ENCODE measurements at regions not wholly inside any gene's neighbourhood (a gene's known extent, or its start where the extent isn't known, plus 50 kb on each side); places are given as distances from the start of the nearest gene placed in this dataset.
"Not testable (repeated sequence)": the region's sequence is repeated elsewhere in the genome, so short reads cannot be mapped to it uniquely, and the experiment has no call there.

- Mint-ChIP-seq H3K4me1 (no peaks in the 10 kb centered on the region), H3K27ac (ENCODE audit: unreplicated experiment) (peak overlapping the region; percentile 37), H3K27me3 (ENCODE audit: low read depth) (peaks cover 3% of the 10 kb centered on the region), H3K9me3 (no peaks in the 10 kb centered on the region), H3K4me3 (no peak overlapping the region), H3K36me3 (ENCODE audit: low read depth) (no peaks in the 10 kb centered on the region)
- no peak for DNase-seq (ENCODE audit: low read depth, low spot score)
- TF ChIP-seq CTCF (conservative IDR thresholded peaks at IDR 0.05): no peak
Observed at GRCh38 chr12:63348556-63348955, 197.6 kb upstream of the AVPR1A start.

DNA sequence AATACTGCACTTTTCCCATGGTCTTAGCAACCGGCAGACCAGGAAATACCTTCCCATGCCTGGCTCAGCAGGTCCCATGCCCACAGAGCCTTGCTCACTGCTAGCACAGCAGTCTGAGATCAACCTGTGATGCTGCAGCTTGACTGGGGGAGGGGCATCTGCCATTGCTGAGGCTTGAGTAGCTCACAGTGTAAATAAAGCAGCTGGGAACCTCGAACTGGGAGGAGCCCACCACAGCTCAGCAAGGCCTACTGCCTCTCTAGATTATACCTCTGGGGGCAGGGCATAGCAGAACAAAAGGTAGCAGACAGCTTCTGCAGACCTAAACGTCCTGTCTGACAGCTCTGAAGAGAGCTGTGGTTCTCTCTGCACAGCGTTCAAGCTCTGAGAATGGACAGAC lies 186.2 kb upstream of the AVPR1A start:
- not testable (repeated sequence) for DNase-seq (ENCODE audit: low read depth, low spot score); H3K4me1 Mint-ChIP-seq; H3K27ac Mint-ChIP-seq (ENCODE audit: unreplicated experiment)

GRCh38 chr12:63326260-63326659 lies 175.3 kb upstream of the AVPR1A start:
- no peak for TF ChIP-seq CTCF (conservative IDR thresholded peaks at IDR 0.05)
- Mint-ChIP-seq H3K9me3 (peaks cover 3% of the 10 kb centered on the region), H3K4me1 (no peaks in the 10 kb centered on the region), H3K27me3 (ENCODE audit: low read depth) (no peaks in the 10 kb centered on the region), H3K27ac (ENCODE audit: unreplicated experiment) (no peak overlapping the region), H3K36me3 (ENCODE audit: low read depth) (no peaks in the 10 kb centered on the region), H3K4me3 (no peak overlapping the region)
- DNase-seq (ENCODE audit: low read depth, low spot score): no peak

More for the DNA sequence above, 186.2 kb upstream of the AVPR1A start:
- H3K27me3 Mint-ChIP-seq (ENCODE audit: low read depth); H3K9me3 Mint-ChIP-seq; H3K36me3 Mint-ChIP-seq (ENCODE audit: low read depth); H3K4me3 Mint-ChIP-seq: not testable (repeated sequence)

DNA sequence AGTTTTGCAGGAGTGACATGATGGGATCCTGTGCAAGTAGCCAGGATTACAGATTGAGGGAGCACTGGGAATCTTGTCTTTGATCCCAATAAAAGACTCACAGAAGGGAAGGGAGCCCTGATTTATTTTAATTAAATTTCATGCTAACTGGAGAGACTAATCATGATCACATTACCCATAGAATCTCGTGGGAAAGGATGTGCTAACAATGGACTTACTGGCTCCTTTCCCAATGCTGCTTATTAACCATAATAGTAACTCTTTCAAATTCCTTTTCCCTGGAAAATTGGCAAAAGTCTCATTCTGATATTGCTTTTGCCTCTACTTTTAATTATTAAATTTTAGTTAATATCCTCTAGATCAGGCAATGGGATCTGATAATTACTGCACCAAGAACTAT lies 174.8 kb upstream of the AVPR1A start:
- Mint-ChIP-seq H3K9me3 (peaks cover 3% of the 10 kb centered on the region), H3K4me1 (no peaks in the 10 kb centered on the region), H3K4me3 (no peak overlapping the region), H3K27me3 (ENCODE audit: low read depth) (no peaks in the 10 kb centered on the region), H3K36me3 (ENCODE audit: low read depth) (no peaks in the 10 kb centered on the region), H3K27ac (ENCODE audit: unreplicated experiment) (no peak overlapping the region)
- DNase-seq (ENCODE audit: low read depth, low spot score): no peak
- no peak for TF ChIP-seq CTCF (conservative IDR thresholded peaks at IDR 0.05)

- Mint-ChIP-seq H3K27ac (ENCODE audit: unreplicated experiment) (no peak overlapping the region), H3K9me3 (no peaks in the 10 kb centered on the region), H3K4me3 (no peak overlapping the region), H3K4me1 (no peaks in the 10 kb centered on the region), H3K36me3 (ENCODE audit: low read depth) (no peaks in the 10 kb centered on the region), H3K27me3 (ENCODE audit: low read depth) (no peaks in the 10 kb centered on the region)
- TF ChIP-seq CTCF (conservative IDR thresholded peaks at IDR 0.05): no peak
- DNase-seq (ENCODE audit: low read depth, low spot score): no peak
Observed at GRCh38 chr12:63323942-63324341, 172.9 kb upstream of the AVPR1A start.

- no peak for TF ChIP-seq CTCF (conservative IDR thresholded peaks at IDR 0.05)
- Mint-ChIP-seq H3K27me3 (ENCODE audit: low read depth) (no peaks in the 10 kb centered on the region), H3K4me3 (no peak overlapping the region), H3K36me3 (ENCODE audit: low read depth) (no peaks in the 10 kb centered on the region), H3K27ac (ENCODE audit: unreplicated experiment) (no peak overlapping the region), H3K4me1 (no peaks in the 10 kb centered on the region), H3K9me3 (no peaks in the 10 kb centered on the region)
- DNase-seq (ENCODE audit: low read depth, low spot score): no peak
Observed at GRCh38 chr12:63321373-63321772, 170.4 kb upstream of the AVPR1A start.

Data from neural crest cell (in vitro differentiated cells).